GM19239 (cell line): ENCODE measurements at regions not wholly inside any gene's neighbourhood (a gene's known extent, or its start where the extent isn't known, plus 50 kb on each side); places are given as distances from the start of the nearest gene placed in this dataset.
"Not testable (repeated sequence)": the region's sequence is repeated elsewhere in the genome, so short reads cannot be mapped to it uniquely, and the experiment has no call there.

ENCODE experiments used
- DNase-seq: peaks from one replicate; pipeline ENCODE4 v3.0.0; 2011; ENCODE audit warnings: low spot score; ENCODE audit not compliant: insufficient read length
- FAIRE-seq: peaks from 2 replicates; lab custom pipeline; 2011; peaks lifted over from hg19 to GRCh38; lab: Jason Lieb, UNC

DNA sequence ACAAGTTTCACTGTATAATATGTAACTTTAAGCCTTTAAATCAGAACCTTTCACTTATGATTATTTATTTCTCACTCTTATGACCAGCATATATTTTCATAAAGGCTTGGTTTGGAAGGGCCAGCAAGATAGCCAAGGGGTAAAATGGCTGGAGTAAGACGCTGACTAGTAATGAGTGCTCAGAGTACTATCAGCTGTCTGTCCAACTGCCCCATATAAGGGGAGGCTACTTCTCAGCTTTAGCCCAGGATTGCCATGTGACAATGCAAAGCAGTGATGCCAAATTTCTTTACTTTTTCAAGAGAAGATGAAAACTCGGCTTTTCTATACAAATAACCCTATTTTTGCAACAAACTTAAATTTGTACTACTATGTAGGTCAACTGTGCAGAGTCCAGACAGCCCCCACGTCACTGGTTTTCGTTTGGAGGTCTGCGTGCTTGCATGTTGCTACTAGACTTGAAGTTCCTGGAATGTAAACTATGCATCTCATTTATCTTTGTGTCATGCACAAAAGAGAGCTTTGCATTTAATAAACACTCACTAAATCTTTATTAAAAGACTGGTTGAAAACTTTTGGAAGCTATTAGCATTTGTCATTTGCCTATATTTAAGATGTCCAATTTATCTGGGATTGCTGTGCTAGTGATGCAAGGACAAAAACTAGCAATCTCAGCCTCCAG is 110.4 kb downstream of the TNFSF18 start:
- FAIRE-seq (no peak), DNase-seq (no peak)

DNA sequence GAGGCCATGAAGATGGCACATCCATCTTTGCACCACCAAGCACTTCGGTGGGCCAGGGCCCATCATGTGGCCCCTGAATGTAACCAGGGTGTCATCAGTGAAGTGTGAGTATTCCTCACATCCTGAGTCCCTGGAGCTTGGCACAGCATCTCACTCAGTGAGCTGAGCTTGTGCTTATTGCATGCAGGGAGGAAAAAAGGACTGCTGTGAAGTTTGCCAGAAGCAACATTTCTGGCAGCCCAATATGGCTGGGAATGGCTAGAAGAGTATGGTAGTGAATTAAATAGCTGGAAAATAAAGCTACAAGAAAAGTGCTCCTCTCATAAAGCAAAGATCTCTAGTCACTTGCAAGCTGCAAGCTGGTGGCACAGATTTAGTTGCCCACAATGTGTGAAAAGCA is 109.3 kb downstream of the TNFSF18 start:
- DNase-seq (no peak), FAIRE-seq (no peak)

DNA sequence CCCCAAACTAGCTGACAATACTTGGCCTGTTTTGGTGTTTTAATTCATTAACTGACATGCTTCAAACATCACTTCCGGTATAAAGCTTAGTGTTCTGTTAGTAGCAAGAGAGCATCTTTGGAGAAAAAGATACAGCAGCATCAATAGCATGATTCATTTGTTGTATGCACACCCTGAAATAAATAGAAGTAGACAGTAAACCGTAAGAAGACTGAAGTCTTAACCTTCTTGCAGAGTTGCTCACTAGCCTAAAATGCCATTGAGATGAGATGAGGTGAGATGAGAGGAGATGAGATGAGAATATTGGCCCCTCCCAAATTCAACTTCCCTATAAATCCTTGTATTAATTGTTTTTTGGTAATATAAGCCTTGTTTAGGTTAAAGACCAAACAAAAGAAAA is 108.8 kb downstream of the TNFSF18 start:
- FAIRE-seq (no peak), DNase-seq (no peak)

DNA sequence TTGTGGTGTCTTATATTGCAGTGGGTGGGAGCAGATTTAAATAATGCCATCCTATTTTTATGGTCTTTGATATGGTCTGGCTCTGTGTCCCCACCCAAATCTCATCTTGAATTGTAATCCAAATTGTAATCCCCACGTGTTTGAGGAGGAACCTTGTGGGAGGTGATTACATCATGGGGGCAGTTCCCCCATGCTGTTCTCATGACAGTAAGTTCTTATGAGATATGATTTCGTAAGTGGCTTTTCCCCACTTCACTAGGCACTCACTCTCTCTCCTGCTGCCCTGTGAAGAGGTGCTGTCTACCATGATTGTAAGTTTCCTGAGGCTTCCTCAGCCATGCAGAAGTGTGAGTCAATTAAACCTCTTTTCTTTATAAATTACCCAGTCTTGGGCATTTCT is 107.6 kb downstream of the TNFSF18 start:
- DNase-seq, FAIRE-seq: not testable (repeated sequence)

DNA sequence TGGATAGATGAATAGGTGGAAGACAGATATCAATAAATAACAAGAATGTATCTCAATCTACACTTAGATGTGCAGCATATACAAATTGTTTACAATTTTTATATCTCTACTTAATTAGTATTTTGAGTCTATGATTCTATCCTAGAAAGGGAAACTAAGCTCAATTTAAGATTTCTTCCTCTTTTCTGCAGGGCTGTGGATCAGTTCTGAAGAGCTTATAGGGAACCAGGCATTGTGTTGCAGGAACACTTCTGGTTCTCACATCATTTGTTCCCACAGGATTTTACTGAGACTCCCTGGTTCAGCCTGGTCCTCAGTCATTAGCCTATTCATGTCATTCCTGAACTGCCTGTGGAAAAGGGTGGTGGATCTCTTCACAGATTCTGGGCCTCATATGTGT is 105.8 kb downstream of the TNFSF18 start:
- FAIRE-seq (no peak), DNase-seq (no peak)

DNA sequence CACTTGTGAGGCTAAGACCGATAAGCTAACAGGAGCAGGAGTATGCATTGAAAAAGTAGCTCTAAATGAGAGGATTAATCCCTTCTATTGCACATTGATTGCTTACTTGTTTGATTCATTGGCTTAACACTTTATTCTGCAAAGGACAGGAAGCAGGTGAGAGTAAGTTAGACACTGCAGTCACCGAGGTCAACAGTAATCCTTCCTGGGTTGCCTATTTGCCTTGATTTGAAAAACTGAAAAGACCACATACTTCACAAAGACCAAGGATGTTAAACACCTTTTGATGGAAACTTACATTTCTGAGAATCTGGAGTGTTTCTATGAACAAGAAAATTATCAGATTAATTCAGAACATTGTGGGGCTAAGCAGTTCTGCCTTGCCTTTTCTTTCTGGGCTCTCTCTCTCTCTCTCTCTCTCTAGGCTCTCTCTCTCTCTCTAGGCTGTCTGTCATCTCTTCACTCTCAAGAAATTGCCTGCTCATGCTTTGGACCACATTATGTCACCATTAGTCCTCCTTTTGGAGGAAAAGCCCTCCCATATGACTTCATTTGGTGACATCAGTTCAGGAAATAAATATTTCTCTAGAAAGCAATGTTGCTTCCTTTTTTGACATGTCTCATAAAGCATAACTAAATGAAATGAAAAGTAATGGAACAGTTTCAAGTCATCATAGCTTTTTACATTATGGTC is 103.8 kb downstream of the TNFSF18 start:
- FAIRE-seq: no peak

DNA sequence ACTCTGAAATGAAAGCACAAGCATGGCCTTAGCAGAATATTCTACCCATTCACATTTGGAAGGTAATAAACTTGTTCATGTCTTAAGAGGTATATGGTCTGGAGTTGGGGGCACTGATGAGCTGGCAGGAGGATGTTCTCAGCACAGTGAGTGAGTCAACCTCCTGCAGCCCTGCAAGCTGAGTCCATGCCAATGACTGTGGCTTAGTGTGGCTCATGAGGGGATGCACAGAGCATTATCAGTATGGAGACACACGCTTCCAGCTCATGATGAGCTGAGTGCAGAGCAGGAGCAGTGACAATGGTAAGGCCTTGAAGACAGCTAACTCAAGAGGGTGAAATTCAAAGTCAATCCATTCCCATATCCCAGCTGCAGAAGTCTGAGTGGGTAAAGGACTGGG is 102.3 kb downstream of the TNFSF18 start:
- DNase-seq: no peak
- no peak for FAIRE-seq

More for the DNA sequence above, 103.8 kb downstream of the TNFSF18 start:
- no peak for DNase-seq

DNA sequence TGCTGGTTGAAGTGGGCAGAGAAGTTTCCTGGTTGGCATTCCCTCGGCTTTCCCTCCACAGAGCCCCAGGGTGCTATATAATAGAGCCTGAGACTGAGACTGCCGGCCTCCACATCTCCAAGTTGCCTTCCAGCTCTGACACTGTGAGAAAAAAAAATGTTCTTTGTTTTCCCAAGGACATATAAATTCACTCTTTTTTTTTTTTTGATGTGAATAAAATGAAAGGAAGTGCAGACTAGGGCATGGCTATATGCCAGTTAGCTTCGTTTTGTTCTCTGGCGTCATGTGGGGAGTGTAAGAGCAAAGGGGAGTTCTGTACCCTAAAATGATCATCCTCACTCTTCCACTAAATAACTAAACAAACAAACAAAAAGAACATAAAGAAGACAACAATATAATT is 101.6 kb downstream of the TNFSF18 start:
- FAIRE-seq: no peak
- DNase-seq: no peak

DNA sequence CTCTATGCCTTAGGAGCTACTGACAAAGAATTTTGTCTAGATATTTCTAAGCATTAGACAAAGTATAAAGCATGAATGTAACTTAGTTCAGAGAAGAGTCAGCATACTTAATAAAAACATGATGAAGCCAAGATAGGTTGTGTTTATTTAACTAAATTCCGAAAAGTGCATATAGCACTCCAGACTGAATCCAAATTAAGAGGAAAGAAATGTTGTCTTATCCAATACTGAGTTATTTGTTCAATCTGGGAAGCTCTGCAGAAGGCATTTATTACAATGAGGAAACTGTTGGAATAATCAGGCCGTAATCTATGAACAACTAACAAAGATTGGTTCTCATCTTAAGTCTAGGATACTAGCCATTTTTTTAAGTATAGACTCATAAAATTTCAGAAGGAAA is 100.2 kb downstream of the TNFSF18 start:
- DNase-seq: no peak
- no peak for FAIRE-seq

DNA sequence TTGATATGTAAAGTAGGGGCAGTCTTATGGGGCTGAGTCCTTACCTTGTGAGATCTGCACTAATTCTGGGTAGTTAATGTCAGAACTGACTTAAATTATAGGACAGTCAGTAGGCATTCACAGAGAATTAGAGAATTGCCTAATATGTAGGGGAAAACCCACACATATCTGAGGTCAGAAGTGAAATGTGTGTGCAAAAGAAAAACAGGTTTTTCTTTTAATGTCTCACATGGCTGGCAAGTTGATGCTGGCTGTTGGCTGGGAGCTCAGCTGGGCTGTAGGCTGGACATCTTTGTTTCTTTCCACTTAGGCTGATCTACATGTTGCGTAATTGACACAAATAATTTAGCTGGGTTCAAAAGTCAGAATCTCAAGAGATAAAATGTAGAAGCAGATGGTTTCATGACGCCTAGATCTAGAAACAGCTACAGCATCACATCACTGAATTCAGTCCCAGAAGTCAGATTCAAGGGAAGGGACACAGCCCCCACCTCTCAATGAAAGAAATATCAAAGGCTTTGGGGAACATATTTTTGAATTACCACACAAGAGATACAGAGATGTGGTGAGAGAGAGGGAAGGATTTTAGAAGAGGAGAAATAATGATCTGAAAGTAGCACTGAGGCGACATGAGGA is 98.9 kb downstream of the TNFSF18 start:
- FAIRE-seq (no peak), DNase-seq (no peak)

DNA sequence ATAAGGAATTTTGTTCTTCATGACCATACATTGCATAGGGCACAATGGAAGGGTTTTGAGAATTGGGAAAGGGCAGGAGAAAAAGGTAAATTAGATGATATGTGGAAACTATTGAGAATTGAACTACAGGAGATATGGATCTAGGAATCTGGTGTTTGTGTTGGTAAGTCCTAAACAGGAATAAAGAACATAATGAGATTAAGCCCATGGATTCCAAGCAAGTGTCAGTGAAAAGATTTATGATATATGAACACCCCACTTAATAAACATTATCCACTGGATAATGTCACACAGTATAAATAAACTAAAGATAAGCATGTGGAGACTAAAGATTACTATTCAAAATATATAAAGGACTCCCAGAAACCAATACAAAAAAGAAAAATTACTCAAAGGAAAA is 98.2 kb downstream of the TNFSF18 start:
- FAIRE-seq (no peak), DNase-seq (no peak)

DNA sequence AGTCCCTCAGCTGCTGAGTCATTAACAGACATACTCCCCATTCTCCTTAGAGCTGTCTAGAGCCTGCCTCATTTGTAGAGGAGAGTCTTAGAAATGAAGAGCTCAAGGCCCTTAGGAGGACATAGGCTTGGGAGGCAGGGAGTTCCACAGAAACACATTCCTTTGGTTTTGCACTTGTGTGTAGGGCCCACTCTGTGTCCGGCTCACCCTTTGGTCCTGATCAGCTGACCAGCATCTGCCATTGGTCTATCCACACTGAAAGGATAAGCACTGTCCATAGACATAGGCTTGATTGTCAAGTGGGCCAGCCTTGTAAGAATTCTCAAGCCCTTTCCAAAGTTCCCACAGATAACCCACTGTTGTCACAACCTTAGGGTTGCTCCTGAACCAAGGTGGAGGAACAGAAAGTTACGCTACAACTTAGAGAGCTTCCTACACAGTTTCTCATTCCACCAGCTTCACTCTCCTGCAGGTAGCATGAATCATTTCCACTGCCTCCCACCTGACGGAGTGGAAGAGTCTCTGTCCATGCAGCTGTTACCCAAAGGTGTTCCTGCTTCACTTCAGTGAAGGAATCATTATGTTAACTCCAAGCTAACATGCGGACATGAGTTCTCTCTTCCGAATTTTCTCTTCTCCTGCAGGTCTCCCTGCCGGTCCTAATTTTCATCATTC is 96.1 kb downstream of the TNFSF18 start:
- no peak for FAIRE-seq
- DNase-seq: no peak

DNA sequence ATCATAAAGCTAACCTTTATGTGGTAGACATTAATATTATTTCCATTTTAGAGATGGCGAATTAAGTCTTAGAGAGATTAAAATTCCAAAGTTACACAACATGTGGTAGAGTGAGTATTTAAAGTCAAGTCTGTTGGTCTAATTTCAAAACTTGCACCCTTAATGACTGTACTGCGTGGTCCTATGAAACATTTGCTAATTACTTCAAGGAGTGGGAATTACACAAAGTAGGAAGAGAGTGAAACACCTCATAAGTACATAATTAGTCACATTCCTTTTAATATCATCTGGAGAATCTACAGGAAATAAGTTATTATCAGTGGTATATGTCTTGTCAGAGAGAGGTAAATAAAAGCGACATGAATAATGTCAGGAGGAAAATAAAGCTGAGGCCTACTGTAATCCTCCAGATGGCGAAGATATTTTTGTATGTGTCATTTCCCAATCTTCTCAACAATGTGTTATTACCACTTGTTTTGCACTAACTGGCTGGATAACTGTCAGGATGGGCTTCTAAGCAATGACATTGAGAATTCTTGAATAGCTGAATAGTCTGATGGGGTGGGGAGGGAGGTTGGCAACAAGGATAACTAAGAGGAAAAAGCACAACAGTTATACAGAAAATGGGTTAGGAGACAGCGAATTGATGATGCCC is 95.5 kb downstream of the TNFSF18 start:
- DNase-seq: no peak
- FAIRE-seq: no peak

DNA sequence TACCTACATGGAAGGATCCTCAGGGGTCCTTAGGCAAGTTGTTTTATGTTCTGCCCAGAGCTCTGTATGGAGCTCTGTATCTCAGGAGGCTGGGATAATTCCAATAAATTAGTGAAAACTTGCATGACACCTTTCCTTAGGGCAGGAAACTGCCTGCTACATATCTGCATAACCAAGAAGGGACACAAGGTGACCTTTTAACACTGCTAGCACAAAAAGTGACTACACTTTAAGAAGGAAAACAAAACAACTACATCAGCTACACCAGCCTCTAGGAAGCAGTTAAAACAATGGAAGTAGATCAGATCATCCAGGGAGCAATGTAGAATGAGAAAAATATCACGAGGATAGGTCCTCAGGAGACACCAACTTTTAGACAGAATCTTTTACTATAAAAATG is 93.9 kb downstream of the TNFSF18 start:
- no peak for FAIRE-seq

DNA sequence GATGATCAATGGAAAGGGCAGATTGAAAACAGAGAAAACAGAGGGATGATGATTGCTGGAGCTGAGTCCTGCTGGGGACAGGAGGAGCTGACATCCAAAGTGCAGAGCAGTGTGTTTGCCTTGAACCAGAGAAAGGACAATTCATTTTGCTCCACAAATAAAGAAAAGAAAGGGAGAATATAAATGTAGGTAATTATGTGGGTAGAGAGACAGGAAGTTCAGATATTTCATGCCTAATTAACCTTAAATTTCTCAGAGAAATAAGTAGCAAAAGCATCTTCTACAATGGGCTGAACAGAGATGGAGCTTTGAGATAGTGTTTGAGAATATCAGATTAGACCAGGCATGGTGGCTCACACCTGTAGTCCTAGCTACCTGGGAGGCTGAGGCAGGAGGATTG is 93.2 kb downstream of the TNFSF18 start:
- DNase-seq (no peak), FAIRE-seq (no peak)

More for the DNA sequence above, 93.9 kb downstream of the TNFSF18 start:
- no peak for DNase-seq

DNA sequence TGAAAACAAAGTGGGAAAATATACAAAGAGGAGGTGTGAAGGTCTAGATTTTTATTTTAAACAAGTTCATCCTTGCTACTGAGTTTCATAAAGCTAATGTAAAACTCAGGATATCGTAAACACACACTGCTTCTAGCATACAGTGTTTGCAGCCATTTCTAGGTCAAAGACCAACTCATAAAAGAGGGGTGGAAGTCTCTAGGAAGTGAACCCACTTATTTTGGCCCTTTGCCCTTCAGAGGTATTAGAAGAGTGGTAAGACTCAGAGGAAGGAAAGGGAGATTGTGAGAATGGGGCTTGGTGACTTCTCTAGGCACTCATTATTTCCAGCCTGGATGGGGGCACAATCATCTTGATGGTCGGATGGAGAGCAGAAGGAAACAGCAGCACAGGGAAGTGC is 91.2 kb downstream of the TNFSF18 start:
- FAIRE-seq (no peak), DNase-seq (no peak)

DNA sequence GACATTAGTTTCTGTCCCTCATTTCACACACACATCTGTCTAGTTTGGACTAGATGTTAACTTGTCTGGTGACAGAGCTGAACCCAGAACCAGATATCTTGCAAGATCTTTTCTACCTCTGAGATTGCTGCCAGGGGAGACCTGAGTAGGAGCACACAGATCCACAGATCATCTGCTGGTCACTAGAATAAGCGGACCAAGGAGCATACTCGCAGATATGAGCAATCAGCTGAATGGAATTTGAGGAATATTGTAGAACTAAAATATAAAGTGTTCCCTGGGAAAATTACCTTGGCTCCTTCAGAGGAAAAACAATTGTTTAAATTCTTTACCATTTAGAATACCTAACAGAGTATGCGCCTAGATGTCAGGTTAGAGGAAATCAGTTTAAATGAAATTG is 90.7 kb downstream of the TNFSF18 start:
- FAIRE-seq (no peak), DNase-seq (no peak)

DNA sequence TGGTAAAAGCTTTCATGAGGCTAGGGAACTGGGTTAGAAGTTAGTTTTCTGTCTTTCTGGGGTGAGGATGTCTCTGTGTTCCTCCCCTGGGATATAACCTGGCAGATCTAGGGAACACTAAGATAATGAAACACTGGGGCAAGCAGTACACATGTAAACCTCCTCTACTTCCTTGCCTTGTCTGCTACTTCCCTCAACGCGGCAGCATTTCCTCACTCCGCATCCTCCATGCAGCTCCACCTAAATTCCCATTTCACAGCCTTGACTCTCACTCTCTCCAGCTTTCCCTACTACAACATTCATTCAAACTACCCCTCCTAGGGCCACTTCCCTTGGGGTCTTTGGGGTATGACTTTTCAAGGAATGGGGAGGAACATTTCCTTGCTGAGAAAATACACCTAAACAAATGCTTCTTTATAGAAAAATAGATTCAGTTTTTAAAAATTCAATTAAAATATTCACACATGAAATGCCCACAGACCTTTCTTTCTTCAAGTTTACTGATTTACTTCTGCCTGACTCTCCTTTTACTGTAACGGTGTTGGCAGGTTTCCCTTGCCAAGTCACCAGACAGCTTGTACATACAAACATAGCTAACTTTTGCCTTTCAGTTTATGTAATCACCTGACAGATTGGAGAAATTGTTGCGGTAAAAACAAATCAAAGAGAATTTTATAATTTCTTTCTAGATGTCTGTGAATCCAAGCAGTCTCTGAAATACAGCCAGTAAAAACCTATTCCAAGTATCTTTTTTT is 90.1 kb downstream of the TNFSF18 start:
- FAIRE-seq (no peak), DNase-seq (no peak)

DNA sequence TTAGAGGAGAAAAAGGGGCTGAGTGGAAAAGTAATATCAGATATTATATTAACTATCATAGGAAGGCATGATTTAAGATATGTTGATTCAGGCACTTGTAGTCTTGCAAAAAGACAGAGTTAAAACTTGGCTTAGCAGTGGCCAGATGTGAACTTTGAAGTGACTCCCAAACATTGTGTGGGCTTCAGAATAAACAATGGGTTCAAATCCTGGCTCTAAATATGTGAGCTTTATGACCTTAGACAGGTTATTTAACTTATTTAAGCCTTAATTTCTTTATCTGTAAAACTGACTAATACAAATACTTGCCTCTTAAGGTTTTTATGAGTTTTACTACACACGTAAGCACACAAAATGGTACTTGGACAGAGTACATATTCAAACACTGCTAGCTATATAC is 85.9 kb downstream of the TNFSF18 start:
- no peak for FAIRE-seq
- DNase-seq: no peak
